ENCODE measurements at regions not wholly inside any gene's neighbourhood (a gene's known extent, or its start where the extent isn't known, plus 50 kb on each side); places are given as distances from the start of the nearest gene placed in this dataset.

DNA sequence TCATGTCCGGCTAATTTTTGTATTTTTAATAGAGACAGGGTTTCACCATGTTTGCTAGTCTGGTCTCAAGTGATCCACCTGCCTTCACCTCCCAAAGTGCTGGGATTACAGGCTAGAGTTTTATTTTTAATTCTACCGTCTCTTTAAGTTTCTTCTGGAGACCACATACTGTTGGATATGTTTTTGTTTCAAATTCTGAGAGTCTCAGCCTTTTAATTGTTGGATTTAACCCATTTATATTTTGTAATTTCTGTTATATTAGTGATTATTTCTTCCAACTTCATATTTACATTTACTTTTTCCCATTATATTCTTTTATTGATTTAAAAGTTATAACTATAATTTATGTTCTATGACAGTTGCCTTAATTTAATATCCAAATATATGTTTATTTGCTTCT, 139.4 kb downstream of the BMS1 start:
- Histone ChIP-seq H3K9ac (ENCODE audit: low read length) (no peak overlapping the region), H4K8ac (ENCODE audit: low read length) (no peak overlapping the region), H3K36me3 (ENCODE audit: control insufficient read depth in 1 of 2, insufficient read depth in 2 of 2, low read depth in 1 of 2, low read length in 2 of 2) (no peaks in the 10 kb centered on the region), H2AK5ac (ENCODE audit: low read length, severe bottlenecking) (no peak overlapping the region), H3K4me1 (ENCODE audit: control insufficient read depth, insufficient read depth, low read depth, low read length) (no peaks in the 10 kb centered on the region), H4K91ac (ENCODE audit: low read length) (no peak overlapping the region), H3K14ac (ENCODE audit: low read length in 2 of 2) (no peak overlapping the region), H3K79me1 (replicated peaks; ENCODE audit: low read length, poor library complexity, severe bottlenecking) (no peaks in the 10 kb centered on the region), H3K4me3 (ENCODE audit: insufficient read depth in 1 of 2, low read depth in 1 of 2, low read length in 2 of 2) (no peak overlapping the region), H2AFZ (ENCODE audit: low read depth, low read length) (no peak overlapping the region), H2BK15ac (ENCODE audit: low read depth, poor library complexity, severe bottlenecking) (no peak overlapping the region), H3K18ac (ENCODE audit: low read depth in 1 of 2, low read length in 2 of 2) (no peak overlapping the region), H2BK5ac (ENCODE audit: low read depth, low read length, poor library complexity, severe bottlenecking) (no peak overlapping the region), H3K27me3 (ENCODE audit: control insufficient read depth in 1 of 2, insufficient read depth in 1 of 2, low read length in 2 of 2) (peaks cover 0 to 2% of the 10 kb centered on the region in 2 experiments), H3K4ac (ENCODE audit: low read depth in 1 of 2, low read length in 2 of 2) (no peak overlapping the region), H3K4me2 (ENCODE audit: low read length, poor library complexity, severe bottlenecking) (no peak overlapping the region), H3K9me3 (ENCODE audit: control insufficient read depth, low read length) (peaks cover 21% of the 10 kb centered on the region), H3K27ac (ENCODE audit: low read length, poor library complexity, severe bottlenecking) (no peak overlapping the region), H3K23ac (ENCODE audit: low read length in 2 of 2) (no peak overlapping the region), H2BK12ac (ENCODE audit: low read length in 2 of 2) (no peak overlapping the region), H2BK120ac (ENCODE audit: low read depth, low read length) (no peak overlapping the region)
- DNase-seq = no peak
- no CpG with 5 or more reads among the region's 2 CpGs for WGBS

DNA sequence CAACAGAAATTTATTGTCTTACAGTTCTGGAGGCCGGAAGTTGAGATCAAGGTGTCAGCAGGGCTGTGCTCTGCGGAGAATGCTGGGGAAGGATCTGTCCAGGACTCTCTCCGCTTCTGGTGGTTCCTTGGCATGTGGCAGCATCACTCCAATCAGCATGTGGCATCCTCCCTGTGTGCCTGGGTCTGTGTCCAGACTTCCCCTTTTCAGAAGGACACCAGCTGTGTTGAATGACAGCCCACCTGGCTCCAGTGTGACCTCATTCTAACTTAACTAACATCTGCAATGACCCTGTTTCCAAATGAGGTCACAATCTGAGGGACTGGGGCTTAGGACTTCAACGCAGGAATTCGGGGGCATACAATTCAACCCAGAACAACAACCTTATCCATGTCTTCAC, 141.9 kb downstream of the BMS1 start:
- Histone ChIP-seq H3K14ac (ENCODE audit: low read length in 2 of 2) (no peak overlapping the region), H3K18ac (ENCODE audit: low read depth in 1 of 2, low read length in 2 of 2) (no peak overlapping the region), H3K36me3 (ENCODE audit: control insufficient read depth in 1 of 2, insufficient read depth in 2 of 2, low read depth in 1 of 2, low read length in 2 of 2) (no peaks in the 10 kb centered on the region), H3K4me3 (ENCODE audit: insufficient read depth in 1 of 2, low read depth in 1 of 2, low read length in 2 of 2) (no peak overlapping the region), H2AFZ (ENCODE audit: low read depth, low read length) (no peak overlapping the region), H3K79me1 (replicated peaks; ENCODE audit: low read length, poor library complexity, severe bottlenecking) (no peaks in the 10 kb centered on the region), H3K27ac (ENCODE audit: low read length, poor library complexity, severe bottlenecking) (no peak overlapping the region), H2BK120ac (ENCODE audit: low read depth, low read length) (no peak overlapping the region), H3K4me2 (ENCODE audit: low read length, poor library complexity, severe bottlenecking) (no peak overlapping the region), H3K23ac (ENCODE audit: low read length in 2 of 2) (no peak overlapping the region), H3K4me1 (ENCODE audit: control insufficient read depth, insufficient read depth, low read depth, low read length) (no peaks in the 10 kb centered on the region), H2BK15ac (ENCODE audit: low read depth, poor library complexity, severe bottlenecking) (no peak overlapping the region), H3K9me3 (ENCODE audit: control insufficient read depth, low read length) (peaks cover 14% of the 10 kb centered on the region), H4K8ac (ENCODE audit: low read length) (no peak overlapping the region), H2AK5ac (ENCODE audit: low read length, severe bottlenecking) (no peak overlapping the region), H3K9ac (ENCODE audit: low read length) (no peak overlapping the region), H2BK5ac (ENCODE audit: low read depth, low read length, poor library complexity, severe bottlenecking) (no peak overlapping the region), H4K91ac (ENCODE audit: low read length) (no peak overlapping the region), H3K4ac (ENCODE audit: low read depth in 1 of 2, low read length in 2 of 2) (no peak overlapping the region), H2BK12ac (ENCODE audit: low read length in 2 of 2) (no peak overlapping the region), H3K27me3 (ENCODE audit: control insufficient read depth in 1 of 2, insufficient read depth in 1 of 2, low read length in 2 of 2) (peaks cover 16 to 20% of the 10 kb centered on the region in 2 experiments)
- 87% methylated on average over 4 of the region's 5 CpGs for WGBS
- no peak for DNase-seq

- H2BK15ac ChIP-seq (ENCODE audit: low read depth, poor library complexity, severe bottlenecking) = no peak overlapping the region
- H3K14ac ChIP-seq (ENCODE audit: low read length in 2 of 2) = no peak overlapping the region
- peak overlapping the region; percentile 14 for H2AFZ ChIP-seq (ENCODE audit: low read depth, low read length)
- no peak overlapping the region for H3K18ac ChIP-seq (ENCODE audit: low read depth in 1 of 2, low read length in 2 of 2)
- H2BK12ac ChIP-seq (ENCODE audit: low read length in 2 of 2) = no peak overlapping the region
- H3K9me3 ChIP-seq (ENCODE audit: control insufficient read depth, low read length) = peaks cover 9% of the 10 kb centered on the region
- no peak overlapping the region for H2BK5ac ChIP-seq (ENCODE audit: low read depth, low read length, poor library complexity, severe bottlenecking)
- no peaks in the 10 kb centered on the region for H3K36me3 ChIP-seq (ENCODE audit: control insufficient read depth in 1 of 2, insufficient read depth in 2 of 2, low read depth in 1 of 2, low read length in 2 of 2)
- no peak overlapping the region for H2AK5ac ChIP-seq (ENCODE audit: low read length, severe bottlenecking)
- no peak overlapping the region for H3K4me2 ChIP-seq (ENCODE audit: low read length, poor library complexity, severe bottlenecking)
- WGBS = 9% methylated on average over 6 of the region's 6 CpGs
- no peak overlapping the region for H2BK120ac ChIP-seq (ENCODE audit: low read depth, low read length)
- DNase-seq = peak; percentile 25
- no peaks in the 10 kb centered on the region for H3K79me1 ChIP-seq (replicated peaks; ENCODE audit: low read length, poor library complexity, severe bottlenecking)
- H4K91ac ChIP-seq (ENCODE audit: low read length) = no peak overlapping the region
- H3K4me1 ChIP-seq (ENCODE audit: control insufficient read depth, insufficient read depth, low read depth, low read length) = no peaks in the 10 kb centered on the region
- H3K23ac ChIP-seq (ENCODE audit: low read length in 2 of 2) = no peak overlapping the region
- H3K4me3 ChIP-seq (ENCODE audit: insufficient read depth in 1 of 2, low read depth in 1 of 2, low read length in 2 of 2) = no peak overlapping the region
- no peak overlapping the region for H4K8ac ChIP-seq (ENCODE audit: low read length)
- no peak overlapping the region for H3K9ac ChIP-seq (ENCODE audit: low read length)
- H3K27ac ChIP-seq (ENCODE audit: low read length, poor library complexity, severe bottlenecking) = no peak overlapping the region
- no peak overlapping the region for H3K4ac ChIP-seq (ENCODE audit: low read depth in 1 of 2, low read length in 2 of 2)
- H3K27me3 ChIP-seq (ENCODE audit: control insufficient read depth in 1 of 2, insufficient read depth in 1 of 2, low read length in 2 of 2) = peaks cover 25 to 34% of the 10 kb centered on the region in 2 experiments
These were observed 144.2 kb downstream of the BMS1 start for GRCh38 chr10:42926843-42927242.

DNA sequence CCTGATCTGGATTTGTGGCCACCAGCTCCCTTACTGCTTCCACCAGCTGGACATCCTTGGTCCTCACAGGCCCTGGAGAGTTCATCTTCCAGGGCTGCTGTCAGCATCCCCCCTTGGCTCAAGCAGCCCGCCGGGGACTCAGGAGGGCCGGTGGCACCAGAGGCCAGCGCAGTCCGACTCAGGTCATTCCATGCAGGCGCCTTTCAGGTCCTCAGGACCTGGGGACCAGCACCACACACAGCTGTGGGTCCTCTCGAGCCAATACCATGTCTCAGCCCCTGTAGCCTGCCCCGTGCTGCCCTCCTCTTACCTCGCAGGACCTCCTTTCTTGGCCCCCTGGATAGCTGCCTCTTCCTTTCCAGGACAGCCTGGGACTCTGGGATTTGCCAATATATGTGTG, 145.5 kb downstream of the BMS1 start:
- no peak overlapping the region for H3K23ac ChIP-seq (ENCODE audit: low read length in 2 of 2)
- WGBS = 88% methylated on average over 9 of the region's 9 CpGs

More for the DNA sequence above, 145.5 kb downstream of the BMS1 start:
- Histone ChIP-seq H2BK12ac (ENCODE audit: low read length in 2 of 2) (no peak overlapping the region), H3K79me1 (replicated peaks; ENCODE audit: low read length, poor library complexity, severe bottlenecking) (no peaks in the 10 kb centered on the region), H2BK15ac (ENCODE audit: low read depth, poor library complexity, severe bottlenecking) (no peak overlapping the region), H2BK5ac (ENCODE audit: low read depth, low read length, poor library complexity, severe bottlenecking) (no peak overlapping the region), H3K9me3 (ENCODE audit: control insufficient read depth, low read length) (peaks cover 5% of the 10 kb centered on the region), H3K27ac (ENCODE audit: low read length, poor library complexity, severe bottlenecking) (no peak overlapping the region), H4K8ac (ENCODE audit: low read length) (no peak overlapping the region), H4K91ac (ENCODE audit: low read length) (no peak overlapping the region), H3K14ac (ENCODE audit: low read length in 2 of 2) (no peak overlapping the region), H2AFZ (ENCODE audit: low read depth, low read length) (no peak overlapping the region), H3K4ac (ENCODE audit: low read depth in 1 of 2, low read length in 2 of 2) (no peak overlapping the region), H3K36me3 (ENCODE audit: control insufficient read depth in 1 of 2, insufficient read depth in 2 of 2, low read depth in 1 of 2, low read length in 2 of 2) (no peaks in the 10 kb centered on the region), H3K4me3 (ENCODE audit: insufficient read depth in 1 of 2, low read depth in 1 of 2, low read length in 2 of 2) (no peak overlapping the region), H3K9ac (ENCODE audit: low read length) (no peak overlapping the region), H3K4me1 (ENCODE audit: control insufficient read depth, insufficient read depth, low read depth, low read length) (peaks cover 3% of the 10 kb centered on the region), H3K4me2 (ENCODE audit: low read length, poor library complexity, severe bottlenecking) (no peak overlapping the region), H3K18ac (ENCODE audit: low read depth in 1 of 2, low read length in 2 of 2) (no peak overlapping the region), H2BK120ac (ENCODE audit: low read depth, low read length) (no peak overlapping the region), H2AK5ac (ENCODE audit: low read length, severe bottlenecking) (no peak overlapping the region), H3K27me3 (ENCODE audit: control insufficient read depth in 1 of 2, insufficient read depth in 1 of 2, low read length in 2 of 2) (peaks cover 38 to 44% of the 10 kb centered on the region in 2 experiments)
- DNase-seq = no peak

All from mesenchymal stem cell (in vitro differentiated cells and primary cell).